HCT116 (cell line): ENCODE measurements at regions not wholly inside any gene's neighbourhood (a gene's known extent, or its start where the extent isn't known, plus 50 kb on each side); places are given as distances from the start of the nearest gene placed in this dataset.

Experiments
- ATAC-seq: fragments of 200-7000 bp; cut with Tn5 transposase; 2 replicates; pipeline ENCODE4 v1.9.1; 2020; ENCODE audit warnings: mild to moderate bottlenecking, moderate library complexity
- BruUV-seq: library from RNA; stranded (reverse); fragments of 400-500 nt; replicated peaks from 2 replicates; lab custom pipeline; 2021; lab: Mats Ljungman, UMichigan
- CTCF ChIA-PET: fragments of 300-600 bp; sonication (Branson Sonifier 250); formaldehyde crosslinking; loops from one replicate; lab custom pipeline; 2021; ENCODE audit warnings: antibody characterized with exemption; lab: Charles Lee
- POLR2A ChIA-PET: fragments of 300-600, 350-600 bp; sonication (Branson Sonifier 250); formaldehyde crosslinking; loops from one replicate; lab custom pipeline; 2021; ENCODE audit warnings: antibody characterized with exemption; lab: Charles Lee
- RAD21 ChIA-PET, 2 experiments: fragments of 300-600 bp; sonication (Branson Sonifier 250); formaldehyde crosslinking; loops; one replicate each; lab custom pipeline; 2023; ENCODE audit warnings: low total read pairs in 2 of 2; ENCODE audit not compliant: uncharacterized antibody in 2 of 2, unreplicated experiment in 2 of 2, low non-redundant PET in 1 of 2; lab: Charles Lee
- DNase-seq: peaks from one replicate; pipeline ENCODE4 v3.0.0-alpha.2; 2010; ENCODE audit warnings: low read depth, low spot score
- H2AFZ ChIP-seq: fragments of 200-600 bp; shearing (Covaris generic), sonication (generic); 2 replicates; pipeline ENCODE4 v1.6.1; 2017; ENCODE audit warnings: low read depth, mixed run types, mixed read lengths, antibody characterized with exemption, low read length; ENCODE audit not compliant: poor library complexity, severe bottlenecking
- H3K27ac ChIP-seq: 2 replicates; pipeline ENCODE4 v1.5.1; 2012; ENCODE audit warnings: low read depth, low read length
- H3K27me3 ChIP-seq: fragments of 200-600 bp; sonication (generic); 2 replicates; pipeline ENCODE4 v1.6.1; 2016; ENCODE audit warnings: mixed run types, low read length, mixed read lengths; ENCODE audit not compliant: insufficient read depth
- H3K36me3 ChIP-seq, 2 experiments: fragments of 200-500 bp in 1 of 2; fragments of 200-600 bp in 1 of 2; sonication (Bioruptor generic) in 1 of 2; sonication (generic) in 1 of 2; 2 replicates each; pipeline versions ENCODE4 v1.5.1 to v1.6.1; 2014 to 2016; ENCODE audit warnings: low read length in 2 of 2, inconsistent platforms in 1 of 2, mixed read lengths in 1 of 2, mixed run types in 1 of 2; ENCODE audit not compliant: insufficient read depth in 2 of 2, control insufficient read depth in 1 of 2
- H3K4me1 ChIP-seq, 2 experiments: fragments of 200-600 bp in 1 of 2; sonication (generic) in 1 of 2; 2 replicates each; pipeline versions ENCODE4 v1.5.1 to v1.6.1; 2012 to 2017; ENCODE audit warnings: low read length in 2 of 2, inconsistent platforms in 1 of 2, mild to moderate bottlenecking in 1 of 2, mixed read lengths in 1 of 2, mixed run types in 1 of 2, moderate library complexity in 1 of 2; ENCODE audit not compliant: insufficient read depth in 2 of 2, control insufficient read depth in 1 of 2
- H3K4me2 ChIP-seq: fragments of 200-600 bp; sonication (generic); 2 replicates; pipeline ENCODE4 v1.6.1; 2017; ENCODE audit warnings: mixed run types, low read length, mixed read lengths
- H3K4me3 ChIP-seq, 2 experiments: fragments of 200-600 bp in 1 of 2; sonication (generic) in 1 of 2; replicated peaks in 1 of 2; 2 replicates each; pipeline ENCODE4 v1.5.1; 2011 to 2016; ENCODE audit warnings: low read length in 2 of 2, control low read depth in 1 of 2, low read depth in 1 of 2, mild to moderate bottlenecking in 1 of 2, mixed read lengths in 1 of 2, mixed run types in 1 of 2
- H3K79me2 ChIP-seq: fragments of 200-600 bp; sonication (generic); 2 replicates; pipeline ENCODE4 v1.6.1; 2017; ENCODE audit warnings: mild to moderate bottlenecking, mixed run types, low read length, moderate library complexity, mixed read lengths; ENCODE audit not compliant: insufficient read depth
- H3K9ac ChIP-seq: fragments of 200-600 bp; sonication (generic); 2 replicates; pipeline ENCODE4 v1.6.1; 2016; ENCODE audit warnings: low read length, mixed read lengths
- H3K9me2 ChIP-seq: fragments of 200-600 bp; sonication (generic), shearing (Covaris generic); 2 replicates; pipeline ENCODE4 v1.6.1; 2017; ENCODE audit warnings: mixed run types, mild to moderate bottlenecking, moderate library complexity; ENCODE audit not compliant: insufficient read depth
- H3K9me3 ChIP-seq, 2 experiments: fragments of 200-500 bp in 1 of 2; fragments of 200-600 bp in 1 of 2; sonication (Bioruptor generic) in 1 of 2; sonication (generic) in 1 of 2; 2 replicates each; pipeline ENCODE4 v1.6.1; 2014 to 2017; ENCODE audit warnings: low read length in 2 of 2, mixed read lengths in 2 of 2, inconsistent platforms in 1 of 2, low read depth in 1 of 2, mild to moderate bottlenecking in 1 of 2, mixed run types in 1 of 2, moderate library complexity in 1 of 2; ENCODE audit not compliant: control insufficient read depth in 1 of 2, insufficient read depth in 1 of 2
- H4K20me1 ChIP-seq: fragments of 200-600 bp; sonication (generic), shearing (Covaris generic); 2 replicates; pipeline ENCODE4 v1.6.1; 2017; ENCODE audit warnings: mixed run types, mild to moderate bottlenecking, moderate library complexity; ENCODE audit not compliant: insufficient read depth
- CBX3 ChIP-seq: IDR thresholded peaks from 2 replicates; pipeline ENCODE4 v1.6.1; 2012; ENCODE audit warnings: low read depth
- ELF1 ChIP-seq: IDR thresholded peaks from 2 replicates; pipeline ENCODE4 v1.6.1; 2012; ENCODE audit warnings: low read depth, borderline replicate concordance
- EZH2phosphoT487 ChIP-seq: fragments of 200-600 bp; IDR thresholded peaks from 2 replicates; pipeline ENCODE4 v1.6.1; 2018; ENCODE audit warnings: antibody characterized with exemption, borderline replicate concordance
- FOSL1 ChIP-seq: IDR thresholded peaks from 2 replicates; pipeline ENCODE4 v1.6.1; 2012; ENCODE audit warnings: low read depth
- SRF ChIP-seq: IDR thresholded peaks from 2 replicates; pipeline ENCODE4 v1.6.1; 2012; ENCODE audit warnings: low read depth
- TCF7L2 ChIP-seq: IDR thresholded peaks from 2 replicates; pipeline ENCODE4 v1.7.0; 2011; ENCODE audit warnings: borderline replicate concordance, inconsistent platforms; ENCODE audit not compliant: insufficient read depth, insufficient read length; ENCODE audit errors: extremely low read depth
- YY1 ChIP-seq: IDR thresholded peaks from 2 replicates; pipeline ENCODE4 v1.6.1; 2011; ENCODE audit warnings: low read length, low read depth, moderate library complexity, mild to moderate bottlenecking; ENCODE audit not compliant: insufficient replicate concordance; ENCODE audit errors: extremely low read depth
- ZNF274 ChIP-seq: fragments of 200-500 bp; sonication (Bioruptor generic); IDR thresholded peaks from 2 replicates; pipeline ENCODE4 v1.6.1; 2014; ENCODE audit warnings: mild to moderate bottlenecking, low read depth, low read length, inconsistent platforms
- intact Hi-C: fragments of 100-400 bp; cut with micrococcal nuclease; formaldehyde crosslinking; loops from 2 replicates; pipeline ENCODE4 v1.10.0; 2022
- TF ChIP-seq, protein P1 (sequence below), 3 experiments: fragments of 200-600 bp in 1 of 3; sonication (generic) in 1 of 3; IDR thresholded peaks in 2 of 3; conservative IDR thresholded peaks in 1 of 3; 2 replicates each; pipeline ENCODE4 v1.5.1; 2012 to 2017; ENCODE audit warnings: low read depth in 2 of 3, low read length in 2 of 3, antibody characterized with exemption in 1 of 3, borderline replicate concordance in 1 of 3, control low read depth in 1 of 3, mild to moderate bottlenecking in 1 of 3, mixed read lengths in 1 of 3, mixed run types in 1 of 3, moderate library complexity in 1 of 3; ENCODE audit not compliant: insufficient read depth in 1 of 3

DNA sequence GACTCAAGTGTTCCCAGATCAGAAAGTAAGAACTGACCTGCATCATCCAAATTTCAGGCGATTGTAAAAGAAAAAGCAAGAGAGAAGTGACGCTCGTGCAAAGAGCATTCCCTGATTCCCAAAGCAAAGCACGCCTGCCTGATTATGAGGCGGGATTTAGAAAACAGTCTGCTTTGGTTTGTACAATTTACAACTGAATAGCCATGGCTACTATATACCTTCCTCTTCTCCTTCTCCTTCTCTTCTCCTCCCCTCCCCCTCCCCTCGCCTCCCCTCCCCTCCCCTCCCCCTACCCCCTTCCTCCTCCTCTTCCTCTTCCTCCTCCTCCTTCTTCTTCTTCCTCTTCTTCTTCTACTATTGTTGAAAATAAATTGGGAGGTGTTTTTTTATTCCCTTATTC is 782.9 kb downstream of the GALR1 start:
- H3K4me1 ChIP-seq, result no peaks in the 10 kb centered on the region
- H3K9me3 ChIP-seq, result peaks cover 3 to 39% of the 10 kb centered on the region in 2 experiments; a peak in 2 of 4 replicates
- no peaks in the 10 kb centered on the region for H3K27me3 ChIP-seq
- H3K4me3 ChIP-seq, result no peak overlapping the region
- no peaks in the 10 kb centered on the region for H4K20me1 ChIP-seq
- CTCF ChIA-PET, result no interaction called here
- no peak overlapping the region for H3K27ac ChIP-seq
- H2AFZ ChIP-seq, result no peak overlapping the region
- no peaks in the 10 kb centered on the region for H3K36me3 ChIP-seq
- no peaks in the 10 kb centered on the region for H3K9me2 ChIP-seq
- no peak overlapping the region for H3K9ac ChIP-seq
- ATAC-seq, result no peak
- POLR2A ChIA-PET, result no interaction called here
- BruUV-seq, result no TSS peak
- H3K79me2 ChIP-seq, result no peaks in the 10 kb centered on the region
- TF ChIP-seq TCF7L2, result no peak
- TF ChIP-seq EZH2phosphoT487, result no peak
- TF ChIP-seq, protein P1, sequence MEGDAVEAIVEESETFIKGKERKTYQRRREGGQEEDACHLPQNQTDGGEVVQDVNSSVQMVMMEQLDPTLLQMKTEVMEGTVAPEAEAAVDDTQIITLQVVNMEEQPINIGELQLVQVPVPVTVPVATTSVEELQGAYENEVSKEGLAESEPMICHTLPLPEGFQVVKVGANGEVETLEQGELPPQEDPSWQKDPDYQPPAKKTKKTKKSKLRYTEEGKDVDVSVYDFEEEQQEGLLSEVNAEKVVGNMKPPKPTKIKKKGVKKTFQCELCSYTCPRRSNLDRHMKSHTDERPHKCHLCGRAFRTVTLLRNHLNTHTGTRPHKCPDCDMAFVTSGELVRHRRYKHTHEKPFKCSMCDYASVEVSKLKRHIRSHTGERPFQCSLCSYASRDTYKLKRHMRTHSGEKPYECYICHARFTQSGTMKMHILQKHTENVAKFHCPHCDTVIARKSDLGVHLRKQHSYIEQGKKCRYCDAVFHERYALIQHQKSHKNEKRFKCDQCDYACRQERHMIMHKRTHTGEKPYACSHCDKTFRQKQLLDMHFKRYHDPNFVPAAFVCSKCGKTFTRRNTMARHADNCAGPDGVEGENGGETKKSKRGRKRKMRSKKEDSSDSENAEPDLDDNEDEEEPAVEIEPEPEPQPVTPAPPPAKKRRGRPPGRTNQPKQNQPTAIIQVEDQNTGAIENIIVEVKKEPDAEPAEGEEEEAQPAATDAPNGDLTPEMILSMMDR (IDR thresholded peaks at IDR 0.05 in 2 of 3, conservative IDR thresholded peaks at IDR 0.05 in 1 of 3; ENCODE audit: borderline replicate concordance in 1 of 3, insufficient read depth in 1 of 3, low read depth in 2 of 3, low read length in 2 of 3), result no peak
- no peak overlapping the region for H3K4me2 ChIP-seq
- no peak for DNase-seq
- RAD21 ChIA-PET, result no interaction called here
- intact Hi-C loops, result no loop called here

DNA sequence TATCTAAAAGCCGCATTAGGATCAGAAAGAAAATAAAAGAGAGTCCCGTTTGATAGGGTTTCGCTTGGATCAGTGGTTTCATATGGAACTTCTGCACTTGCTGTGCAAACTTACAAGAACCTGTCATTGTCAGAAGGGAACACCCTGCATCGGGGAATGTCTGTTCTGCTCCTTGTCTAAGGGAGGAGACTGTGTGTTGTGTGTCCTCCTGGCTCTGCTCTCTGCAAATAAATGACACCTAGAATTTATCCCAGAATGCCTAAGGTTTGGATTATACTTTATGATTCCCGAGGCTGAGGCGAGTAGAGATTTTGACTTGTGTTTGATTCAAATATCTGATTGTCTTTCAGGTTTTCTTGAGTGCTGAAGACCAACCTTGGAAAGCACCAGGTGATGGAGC is 785.1 kb downstream of the GALR1 start:
- ATAC-seq (no peak), DNase-seq (no peak)
- Histone ChIP-seq H4K20me1 (no peaks in the 10 kb centered on the region), H3K4me3 (no peak overlapping the region), H3K36me3 (no peaks in the 10 kb centered on the region), H3K9ac (no peak overlapping the region), H3K27me3 (no peaks in the 10 kb centered on the region), H2AFZ (no peak overlapping the region), H3K9me3 (peaks cover 11 to 37% of the 10 kb centered on the region in 2 experiments; a peak in 2 of 4 replicates), H3K4me2 (no peak overlapping the region), H3K79me2 (no peaks in the 10 kb centered on the region), H3K9me2 (no peaks in the 10 kb centered on the region), H3K27ac (no peak overlapping the region), H3K4me1 (no peaks in the 10 kb centered on the region)
- intact Hi-C loops, result no loop called here
- ChIA-PET CTCF (no interaction called here), RAD21 (no interaction called here), POLR2A (no interaction called here)
- TF ChIP-seq YY1, result no peak
- no peak for TF ChIP-seq CBX3
- no peak for TF ChIP-seq ZNF274
- TF ChIP-seq FOSL1, result no peak
- TF ChIP-seq ELF1, result no peak
- TF ChIP-seq SRF, result no peak
- BruUV-seq, result no TSS peak
